B cell (primary cell): ENCODE measurements at regions not wholly inside any gene's neighbourhood (a gene's known extent, or its start where the extent isn't known, plus 50 kb on each side); places are given as distances from the start of the nearest gene placed in this dataset.

Experiments
- ATAC-seq: fragments of 200-7000 bp; cut with Tn5 transposase; one replicate; pipeline ENCODE4 v1.10.0; 2021; ENCODE audit warnings: low read depth, mild to moderate bottlenecking, moderate number of reproducible peaks, moderate library complexity
- CTCF ChIA-PET: fragments of 350-600 bp; sonication (Branson Sonifier 250); formaldehyde crosslinking; loops from one replicate; lab custom pipeline; 2021; ENCODE audit warnings: antibody characterized with exemption, inconsistent platforms; lab: Charles Lee
- POLR2A ChIA-PET: fragments of 350-600 bp; sonication (Branson Sonifier 250); formaldehyde crosslinking; loops from one replicate; lab custom pipeline; 2021; ENCODE audit warnings: antibody characterized with exemption; lab: Charles Lee
- DNase-seq: peaks from one replicate; pipeline ENCODE4 v3.0.0; 2013
- H2AFZ ChIP-seq: 2 replicates; pipeline ENCODE4 v1.6.1; 2012; ENCODE audit warnings: mild to moderate bottlenecking, low read depth, low read length; ENCODE audit not compliant: insufficient read depth, poor library complexity, severe bottlenecking
- H3K27ac ChIP-seq, 2 donors: 1 replicate in 1 of 2; 2 replicates in 1 of 2; pipeline ENCODE4 v1.5.1; 2012 to 2013; ENCODE audit warnings: low read length in 2 of 2, mild to moderate bottlenecking in 2 of 2, moderate library complexity in 1 of 2
- H3K27me3 ChIP-seq, 4 experiments: fragments of 200-600 bp in 1 of 4; sonication (generic) in 1 of 4; replicated peaks in 1 of 4; 1 replicate in 2 of 4; 2 replicates in 2 of 4; pipeline versions ENCODE4 v1.6.1 to v1.7.0; 2013 to 2016; ENCODE audit warnings: low read length in 3 of 4, mild to moderate bottlenecking in 2 of 4, mixed read lengths in 1 of 4, moderate library complexity in 1 of 4; ENCODE audit not compliant: insufficient read depth in 4 of 4, control insufficient read depth in 3 of 4; ENCODE audit errors: control extremely low read depth in 1 of 4
- H3K36me3 ChIP-seq, 2 experiments: replicated peaks in 1 of 2; 1 replicate in 1 of 2; 2 replicates in 1 of 2; pipeline versions ENCODE4 v1.6.1 to v1.7.1; 2013; ENCODE audit warnings: low read length in 1 of 2; ENCODE audit not compliant: insufficient read depth in 2 of 2, control insufficient read depth in 1 of 2; ENCODE audit errors: control extremely low read depth in 1 of 2, extremely low read depth in 1 of 2
- H3K4me1 ChIP-seq, 2 donors: fragments of 200-600 bp in 1 of 2; sonication (generic) in 1 of 2; 1 replicate in 1 of 2; 2 replicates in 1 of 2; pipeline versions ENCODE4 v1.5.1 to v1.6.1; 2013 to 2017; ENCODE audit warnings: low read length in 2 of 2; ENCODE audit not compliant: control insufficient read depth in 2 of 2, insufficient read depth in 2 of 2
- H3K4me2 ChIP-seq: replicated peaks from 2 replicates; pipeline ENCODE3; 2012; ENCODE audit warnings: mild to moderate bottlenecking, low read depth, low read length; ENCODE audit not compliant: poor library complexity, severe bottlenecking
- H3K4me3 ChIP-seq, 5 experiments: fragments of 200-600 bp in 1 of 5; sonication (generic) in 1 of 5; 1 replicate in 3 of 5; 2 replicates in 2 of 5; pipeline versions ENCODE4 v1.5.1 to v1.7.0; 2011 to 2016; ENCODE audit warnings: low read length in 4 of 5, mild to moderate bottlenecking in 4 of 5, low read depth in 2 of 5, control low read depth in 1 of 5, moderate library complexity in 1 of 5; ENCODE audit not compliant: insufficient read depth in 1 of 5; ENCODE audit errors: control extremely low read depth in 1 of 5, extremely low read depth in 1 of 5
- H3K79me2 ChIP-seq: fragments of 200-600 bp; sonication (generic); one replicate; pipeline ENCODE4 v1.6.0; 2016; ENCODE audit warnings: low read length; ENCODE audit not compliant: control insufficient read depth, insufficient read depth
- H3K9ac ChIP-seq: fragments of 200-600 bp; sonication (generic); 2 replicates; pipeline ENCODE4 v1.6.1; 2017; ENCODE audit warnings: mild to moderate bottlenecking, low read length, moderate library complexity
- H3K9me3 ChIP-seq, 3 donors: one replicate each; pipeline versions ENCODE4 v1.6.1 to v1.7.1; 2013; ENCODE audit warnings: low read length in 2 of 3; ENCODE audit not compliant: control insufficient read depth in 2 of 3, insufficient read depth in 1 of 3; ENCODE audit errors: control extremely low read depth in 1 of 3
- H4K20me1 ChIP-seq: 2 replicates; pipeline ENCODE4 v1.6.0; 2012; ENCODE audit warnings: mild to moderate bottlenecking, low read length; ENCODE audit not compliant: insufficient read depth, control insufficient read depth, poor library complexity, severe bottlenecking
- H3K27ac Mint-ChIP-seq: one replicate; pipeline ENCODE4 v1.8.0; 2021; ENCODE audit warnings: mixed read lengths
- H3K27me3 Mint-ChIP-seq: one replicate; pipeline ENCODE4 v1.8.0; 2021; ENCODE audit warnings: mixed read lengths
- H3K4me1 Mint-ChIP-seq: one replicate; pipeline ENCODE4 v1.8.0; 2021; ENCODE audit warnings: mixed read lengths
- H3K4me3 Mint-ChIP-seq: one replicate; pipeline ENCODE4 v1.8.0; 2021; ENCODE audit warnings: mixed read lengths
- H3K9me3 Mint-ChIP-seq: one replicate; pipeline ENCODE4 v1.8.0; 2022; ENCODE audit warnings: mixed read lengths; ENCODE audit not compliant: insufficient read depth
- EZH2 ChIP-seq: IDR thresholded peaks from 2 replicates; pipeline ENCODE4 v1.6.1; 2012; ENCODE audit warnings: borderline replicate concordance, low read depth, mild to moderate bottlenecking, moderate library complexity, low read length; ENCODE audit not compliant: insufficient read depth, poor library complexity, severe bottlenecking
- WGBS: methylation state at CpG from one replicate; pipeline ENCODE4 v1.1.5; 2013; ENCODE audit warnings: missing lambda C conversion rate; ENCODE audit not compliant: insufficient coverage; 5-methylcytosine and 5-hydroxymethylcytosine counted together
- intact Hi-C: fragments of 100-400 bp; cut with micrococcal nuclease; formaldehyde crosslinking; loops from one replicate; pipeline ENCODE4 v1.10.0; 2022
- TF ChIP-seq, protein P1 (sequence below): fragments of 200-600 bp; IDR thresholded peaks from one replicate; pipeline ENCODE4 v1.8.0; 2022; ENCODE audit warnings: antibody characterized with exemption, mild to moderate bottlenecking

DNA sequence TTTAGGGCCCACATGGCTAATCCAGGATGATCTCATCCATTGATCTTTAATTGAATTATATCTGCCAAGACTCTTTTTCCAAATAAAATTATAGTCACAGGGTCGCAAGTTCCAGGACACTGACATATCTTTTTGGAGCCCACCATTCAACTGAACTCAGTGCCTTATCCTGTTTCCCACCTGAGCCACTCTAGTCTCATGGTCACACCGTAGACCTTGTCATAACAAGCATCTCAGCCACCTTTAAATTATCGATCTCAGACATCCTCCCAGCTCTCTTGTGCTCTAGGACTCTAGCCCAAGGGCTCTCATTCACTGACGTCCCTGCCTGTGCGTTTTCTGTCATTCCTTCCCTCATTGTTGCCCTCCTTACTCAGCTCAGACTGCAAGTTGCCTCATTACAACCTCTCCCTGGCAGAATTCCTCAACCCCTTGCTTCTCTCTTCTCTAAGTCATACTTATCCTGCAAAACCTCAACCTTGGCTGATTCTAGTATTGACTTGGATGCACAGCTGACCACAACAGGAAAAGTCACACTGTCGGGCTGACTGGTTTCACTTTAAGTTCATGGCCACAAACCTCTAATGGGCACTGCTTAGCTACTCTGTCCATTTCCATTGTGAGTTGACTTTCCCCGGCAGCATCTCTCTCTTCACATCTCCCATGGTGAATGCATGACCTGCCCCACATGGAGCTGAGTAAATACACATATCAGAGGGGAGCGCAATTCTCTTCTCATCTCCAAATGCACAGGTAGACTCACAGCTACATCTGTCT lies 91.0 kb upstream of the TRIM2 start:
- peaks cover 51 to 77% of the 10 kb centered on the region in 2 donors for H3K4me1 ChIP-seq
- H3K27ac ChIP-seq = no peak overlapping the region
- CTCF ChIA-PET = interaction anchor here (8.0 to 10.9 kb wide), 2 partner anchors 14 to 29 kb away, joined by 69 to 89 read pairs; no protein-coding TSS in a partner anchor
- peaks cover 0 to 19% (median 0%) of the 10 kb centered on the region in 3 donors for H3K9me3 ChIP-seq
- no peaks in the 10 kb centered on the region for H3K9me3 Mint-ChIP-seq
- peaks cover 41% of the 10 kb centered on the region for H3K4me1 Mint-ChIP-seq
- TF ChIP-seq, protein P1, sequence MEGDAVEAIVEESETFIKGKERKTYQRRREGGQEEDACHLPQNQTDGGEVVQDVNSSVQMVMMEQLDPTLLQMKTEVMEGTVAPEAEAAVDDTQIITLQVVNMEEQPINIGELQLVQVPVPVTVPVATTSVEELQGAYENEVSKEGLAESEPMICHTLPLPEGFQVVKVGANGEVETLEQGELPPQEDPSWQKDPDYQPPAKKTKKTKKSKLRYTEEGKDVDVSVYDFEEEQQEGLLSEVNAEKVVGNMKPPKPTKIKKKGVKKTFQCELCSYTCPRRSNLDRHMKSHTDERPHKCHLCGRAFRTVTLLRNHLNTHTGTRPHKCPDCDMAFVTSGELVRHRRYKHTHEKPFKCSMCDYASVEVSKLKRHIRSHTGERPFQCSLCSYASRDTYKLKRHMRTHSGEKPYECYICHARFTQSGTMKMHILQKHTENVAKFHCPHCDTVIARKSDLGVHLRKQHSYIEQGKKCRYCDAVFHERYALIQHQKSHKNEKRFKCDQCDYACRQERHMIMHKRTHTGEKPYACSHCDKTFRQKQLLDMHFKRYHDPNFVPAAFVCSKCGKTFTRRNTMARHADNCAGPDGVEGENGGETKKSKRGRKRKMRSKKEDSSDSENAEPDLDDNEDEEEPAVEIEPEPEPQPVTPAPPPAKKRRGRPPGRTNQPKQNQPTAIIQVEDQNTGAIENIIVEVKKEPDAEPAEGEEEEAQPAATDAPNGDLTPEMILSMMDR = no peak
- TF ChIP-seq EZH2 = no peak
- H3K36me3 ChIP-seq = no peaks in the 10 kb centered on the region
- peak; percentile 15 for DNase-seq
- no peak overlapping the region for H3K4me3 Mint-ChIP-seq
- no peaks in the 10 kb centered on the region for H3K27me3 ChIP-seq
- POLR2A ChIA-PET = no interaction called here
- H3K4me3 ChIP-seq = no peak overlapping the region
- H3K9ac ChIP-seq = no peak overlapping the region
- H3K27me3 Mint-ChIP-seq = no peaks in the 10 kb centered on the region
- no peaks in the 10 kb centered on the region for H3K79me2 ChIP-seq
- H3K27ac Mint-ChIP-seq = no peak overlapping the region
- intact Hi-C loops = no loop called here
- no peak for ATAC-seq
- peak overlapping the region; percentile 55 for H3K4me2 ChIP-seq
- WGBS = 74% methylated on average over 8 of the region's 8 CpGs
- H2AFZ ChIP-seq = peak overlapping the region; percentile 57
- no peaks in the 10 kb centered on the region for H4K20me1 ChIP-seq

DNA sequence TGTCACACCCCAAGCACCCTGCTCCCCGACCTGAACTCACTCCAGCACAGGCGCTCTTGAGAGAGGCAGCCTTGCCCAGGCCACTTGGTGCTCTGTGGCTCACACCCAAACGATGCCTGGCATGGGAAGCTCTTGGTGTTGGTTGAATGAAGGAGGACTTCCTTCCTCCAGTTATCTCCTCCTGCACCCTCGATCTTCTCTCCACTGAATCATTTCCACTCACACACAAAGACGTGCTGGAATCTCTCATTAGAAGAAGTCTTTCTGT lies 90.5 kb upstream of the TRIM2 start:
- POLR2A ChIA-PET = no interaction called here
- no peaks in the 10 kb centered on the region for H3K27me3 Mint-ChIP-seq
- H3K36me3 ChIP-seq = no peaks in the 10 kb centered on the region
- H3K4me3 Mint-ChIP-seq = no peak overlapping the region
- H3K9me3 ChIP-seq = peaks cover 0 to 19% (median 0%) of the 10 kb centered on the region in 3 donors
- intact Hi-C loops = loop anchor here (2.0 kb wide), 1 partner anchor 15 kb away; no protein-coding TSS in a partner anchor
- H3K4me1 ChIP-seq = peaks cover 51 to 74% of the 10 kb centered on the region in 2 donors
- H4K20me1 ChIP-seq = no peaks in the 10 kb centered on the region
- ATAC-seq = no peak
- peak overlapping the region; percentile 57 for H2AFZ ChIP-seq
- no peaks in the 10 kb centered on the region for H3K79me2 ChIP-seq
- H3K27ac Mint-ChIP-seq = no peak overlapping the region
- H3K4me2 ChIP-seq = peak overlapping the region; percentile 55
- no peaks in the 10 kb centered on the region for H3K9me3 Mint-ChIP-seq
- no peak for DNase-seq
- H3K4me3 ChIP-seq = no peak overlapping the region
- no peak overlapping the region for H3K27ac ChIP-seq
- no peaks in the 10 kb centered on the region for H3K27me3 ChIP-seq
- no peak overlapping the region for H3K9ac ChIP-seq
- H3K4me1 Mint-ChIP-seq = peaks cover 37% of the 10 kb centered on the region
- WGBS = 32% methylated on average over 2 of the region's 5 CpGs
- TF ChIP-seq, protein P1 = no peak
- TF ChIP-seq EZH2 = no peak
- CTCF ChIA-PET = interaction anchor here (8.0 to 10.9 kb wide), 2 partner anchors 14 to 30 kb away, joined by 69 to 89 read pairs; no protein-coding TSS in a partner anchor
